PC-9 (cell line): ENCODE measurements at regions not wholly inside any gene's neighbourhood (a gene's known extent, or its start where the extent isn't known, plus 50 kb on each side); places are given as distances from the start of the nearest gene placed in this dataset.

Experiments used
- EZH2 ChIP-seq: fragments of 200-600 bp; sonication (generic); IDR thresholded peaks from 2 replicates; pipeline ENCODE4 v1.8.0; 2017; ENCODE audit warnings: antibody characterized with exemption, low read depth
- TF ChIP-seq, protein P1 (sequence below): fragments of 200-600 bp; sonication (generic); conservative IDR thresholded peaks from 2 replicates; pipeline ENCODE4 v1.6.1; 2017; ENCODE audit warnings: mixed run types, antibody characterized with exemption, mild to moderate bottlenecking, moderate library complexity

GRCh38 chr10:90199513-90199912 lies 498.1 kb downstream of the KIF20B start:
- TF ChIP-seq, protein P1, sequence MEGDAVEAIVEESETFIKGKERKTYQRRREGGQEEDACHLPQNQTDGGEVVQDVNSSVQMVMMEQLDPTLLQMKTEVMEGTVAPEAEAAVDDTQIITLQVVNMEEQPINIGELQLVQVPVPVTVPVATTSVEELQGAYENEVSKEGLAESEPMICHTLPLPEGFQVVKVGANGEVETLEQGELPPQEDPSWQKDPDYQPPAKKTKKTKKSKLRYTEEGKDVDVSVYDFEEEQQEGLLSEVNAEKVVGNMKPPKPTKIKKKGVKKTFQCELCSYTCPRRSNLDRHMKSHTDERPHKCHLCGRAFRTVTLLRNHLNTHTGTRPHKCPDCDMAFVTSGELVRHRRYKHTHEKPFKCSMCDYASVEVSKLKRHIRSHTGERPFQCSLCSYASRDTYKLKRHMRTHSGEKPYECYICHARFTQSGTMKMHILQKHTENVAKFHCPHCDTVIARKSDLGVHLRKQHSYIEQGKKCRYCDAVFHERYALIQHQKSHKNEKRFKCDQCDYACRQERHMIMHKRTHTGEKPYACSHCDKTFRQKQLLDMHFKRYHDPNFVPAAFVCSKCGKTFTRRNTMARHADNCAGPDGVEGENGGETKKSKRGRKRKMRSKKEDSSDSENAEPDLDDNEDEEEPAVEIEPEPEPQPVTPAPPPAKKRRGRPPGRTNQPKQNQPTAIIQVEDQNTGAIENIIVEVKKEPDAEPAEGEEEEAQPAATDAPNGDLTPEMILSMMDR = no peak
- no peak for TF ChIP-seq EZH2
